ENCODE measurements at regions not wholly inside any gene's neighbourhood (a gene's known extent, or its start where the extent isn't known, plus 50 kb on each side); places are given as distances from the start of the nearest gene placed in this dataset.

- no peak for DNase-seq
Observed at GRCh38 chr2:234763002-234763873, 188.6 kb upstream of the SH3BP4 start.

GRCh38 chr2:234761910-234762309 is 189.9 kb upstream of the SH3BP4 start:
- no peak for DNase-seq

GRCh38 chr2:234754126-234754525 is 197.7 kb upstream of the SH3BP4 start:
- DNase-seq = no peak

GRCh38 chr2:234753701-234754100 is 198.1 kb upstream of the SH3BP4 start:
- no peak for DNase-seq

GRCh38 chr2:234752966-234753365 is 198.9 kb upstream of the SH3BP4 start:
- no peak for DNase-seq

- DNase-seq = no peak
Observed at GRCh38 chr2:234751275-234751973, 200.4 kb upstream of the SH3BP4 start.

GRCh38 chr2:234747833-234748559 is 203.8 kb upstream of the SH3BP4 start:
- no peak for DNase-seq

GRCh38 chr2:234747032-234747431 is 204.8 kb upstream of the SH3BP4 start:
- no peak for DNase-seq

GRCh38 chr2:234745347-234745746 is 206.5 kb upstream of the SH3BP4 start:
- no peak for DNase-seq

- no peak for DNase-seq
Observed at GRCh38 chr2:234741976-234742375, 209.8 kb upstream of the SH3BP4 start.

GRCh38 chr2:234739061-234739460 is 212.8 kb upstream of the SH3BP4 start:
- DNase-seq = no peak

- DNase-seq = no peak
Observed at GRCh38 chr2:234735829-234736228, 216.0 kb upstream of the SH3BP4 start.

- DNase-seq = no peak
Observed at GRCh38 chr2:234733795-234734600, 217.8 kb upstream of the SH3BP4 start.

GRCh38 chr2:234733093-234733489 is 218.7 kb upstream of the SH3BP4 start:
- DNase-seq = no peak

- DNase-seq = no peak
Observed at GRCh38 chr2:234732404-234733092, 219.3 kb upstream of the SH3BP4 start.

GRCh38 chr2:234731236-234731635 is 220.6 kb upstream of the SH3BP4 start:
- no peak for DNase-seq

- DNase-seq = no peak
Observed at GRCh38 chr2:234730066-234730640, 221.7 kb upstream of the SH3BP4 start.

GRCh38 chr2:234725528-234726264 is 226.1 kb upstream of the SH3BP4 start:
- no peak for DNase-seq

GRCh38 chr2:234724850-234725249 is 227.0 kb upstream of the SH3BP4 start:
- no peak for DNase-seq

GRCh38 chr2:234723400-234723799 is 226.5 kb upstream of the ARL4C start:
- no peak for DNase-seq

GRCh38 chr2:234722176-234722575 is 225.3 kb upstream of the ARL4C start:
- no peak for DNase-seq
